ENCODE measurements at regions not wholly inside any gene's neighbourhood (a gene's known extent, or its start where the extent isn't known, plus 50 kb on each side); places are given as distances from the start of the nearest gene placed in this dataset.

DNA sequence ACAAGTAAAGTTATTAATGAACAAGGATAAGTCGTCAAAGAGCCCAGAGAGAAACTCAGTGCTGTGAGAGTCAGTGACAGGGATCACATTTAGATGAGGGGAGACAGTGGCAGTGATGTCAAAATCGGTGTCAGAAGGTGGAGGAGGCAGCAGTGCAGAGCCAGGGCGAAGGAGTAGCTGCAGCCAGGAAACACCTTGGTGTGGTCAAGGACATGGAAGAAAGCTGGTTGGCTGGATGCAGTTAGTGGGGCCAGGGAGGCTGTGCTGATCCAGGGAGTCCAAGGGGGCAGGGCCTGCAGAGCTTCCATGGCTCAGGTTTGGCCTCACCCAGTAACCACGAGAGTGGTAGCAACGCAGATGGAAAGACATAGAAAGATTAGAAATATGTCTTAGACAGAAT is 50.7 kb upstream of the ADORA2B start:
- no peak for TF ChIP-seq POLR2AphosphoS5 (IDR thresholded peaks at IDR 0.05; ENCODE audit: borderline replicate concordance, low read depth, low read length)
- no peak for TF ChIP-seq EZH2 (IDR thresholded peaks at IDR 0.05)
- TF ChIP-seq FOXP2 (optimal IDR thresholded peaks at IDR 0.05; ENCODE audit: control extremely low read depth, extremely low read length, insufficient read depth): no peak
